GM19452 (cell line): ENCODE measurements at regions not wholly inside any gene's neighbourhood (a gene's known extent, or its start where the extent isn't known, plus 50 kb on each side); places are given as distances from the start of the nearest gene placed in this dataset.
"Not testable (repeated sequence)": the region's sequence is repeated elsewhere in the genome, so short reads cannot be mapped to it uniquely, and the experiment has no call there.

ENCODE experiments used
- ATAC-seq: cut with Tn5 transposase; IDR thresholded peaks from one replicate; pipeline ENCODE4 v1.9.1; 2021; ENCODE audit not compliant: unreplicated experiment

GRCh38 chr10:47626975-47627374 lies 103.5 kb upstream of the AGAP9 start:
- ATAC-seq: not testable (repeated sequence)

GRCh38 chr10:47622719-47623118 lies 99.3 kb upstream of the AGAP9 start:
- ATAC-seq: not testable (repeated sequence)

- ATAC-seq: not testable (repeated sequence)
These were observed 96.0 kb upstream of the AGAP9 start for GRCh38 chr10:47619300-47620012.

GRCh38 chr10:47609311-47609710 lies 85.9 kb upstream of the AGAP9 start:
- ATAC-seq: not testable (repeated sequence)

- peak; percentile 56 for ATAC-seq
These were observed 82.6 kb upstream of the AGAP9 start for GRCh38 chr10:47605791-47606773.

GRCh38 chr10:47600604-47601003 lies 77.2 kb upstream of the AGAP9 start:
- not testable (repeated sequence) for ATAC-seq

GRCh38 chr10:47600127-47600526 lies 76.7 kb upstream of the AGAP9 start:
- not testable (repeated sequence) for ATAC-seq

- not testable (repeated sequence) for ATAC-seq
These were observed 76.2 kb upstream of the AGAP9 start for GRCh38 chr10:47599657-47600056.

- ATAC-seq: not testable (repeated sequence)
These were observed 70.4 kb upstream of the AGAP9 start for GRCh38 chr10:47593805-47594204.

GRCh38 chr10:47593129-47593528 lies 69.7 kb upstream of the AGAP9 start:
- ATAC-seq: not testable (repeated sequence)

GRCh38 chr10:47590956-47591355 lies 67.5 kb upstream of the AGAP9 start:
- not testable (repeated sequence) for ATAC-seq

GRCh38 chr10:47590534-47590933 lies 67.1 kb upstream of the AGAP9 start:
- ATAC-seq: not testable (repeated sequence)

- not testable (repeated sequence) for ATAC-seq
These were observed 58.6 kb upstream of the AGAP9 start for GRCh38 chr10:47582051-47582450.

- not testable (repeated sequence) for ATAC-seq
These were observed 56.6 kb upstream of the AGAP9 start for GRCh38 chr10:47580063-47580462.

GRCh38 chr10:47578547-47578946 lies 55.1 kb upstream of the AGAP9 start:
- ATAC-seq: peak; percentile 96
